Endothelial cell (in vitro differentiated cells): ENCODE measurements at regions not wholly inside any gene's neighbourhood (a gene's known extent, or its start where the extent isn't known, plus 50 kb on each side); places are given as distances from the start of the nearest gene placed in this dataset.

ENCODE experiments used
- DNase-seq: peaks from one replicate; pipeline ENCODE4 v3.0.0; 2021; ENCODE audit warnings: low spot score
- H3K27ac Mint-ChIP-seq: one replicate; pipeline ENCODE4 v1.8.0; 2021; ENCODE audit warnings: mixed read lengths, inconsistent platforms; ENCODE audit not compliant: unreplicated experiment
- H3K27me3 Mint-ChIP-seq: one replicate; pipeline ENCODE4 v1.8.0; 2021; ENCODE audit warnings: mild to moderate bottlenecking, moderate library complexity, mixed read lengths, inconsistent platforms; ENCODE audit not compliant: unreplicated experiment
- H3K36me3 Mint-ChIP-seq: one replicate; pipeline ENCODE4 v1.8.0; 2021; ENCODE audit warnings: mild to moderate bottlenecking, low read depth, mixed read lengths, inconsistent platforms; ENCODE audit not compliant: unreplicated experiment
- H3K4me1 Mint-ChIP-seq: one replicate; pipeline ENCODE4 v1.8.0; 2021; ENCODE audit warnings: mild to moderate bottlenecking, mixed read lengths, inconsistent platforms; ENCODE audit not compliant: unreplicated experiment
- H3K4me3 Mint-ChIP-seq: one replicate; pipeline ENCODE4 v1.8.0; 2021; ENCODE audit warnings: mild to moderate bottlenecking, mixed read lengths, inconsistent platforms; ENCODE audit not compliant: unreplicated experiment
- H3K9me3 Mint-ChIP-seq: one replicate; pipeline ENCODE4 v1.8.0; 2021; ENCODE audit warnings: mixed read lengths, inconsistent platforms; ENCODE audit not compliant: unreplicated experiment
- TF ChIP-seq, protein P1 (sequence below): fragments of 200-600 bp; sonication (generic); IDR thresholded peaks from one replicate; pipeline ENCODE4 v1.5.0; 2021; ENCODE audit warnings: antibody characterized with exemption; ENCODE audit not compliant: unreplicated experiment

DNA sequence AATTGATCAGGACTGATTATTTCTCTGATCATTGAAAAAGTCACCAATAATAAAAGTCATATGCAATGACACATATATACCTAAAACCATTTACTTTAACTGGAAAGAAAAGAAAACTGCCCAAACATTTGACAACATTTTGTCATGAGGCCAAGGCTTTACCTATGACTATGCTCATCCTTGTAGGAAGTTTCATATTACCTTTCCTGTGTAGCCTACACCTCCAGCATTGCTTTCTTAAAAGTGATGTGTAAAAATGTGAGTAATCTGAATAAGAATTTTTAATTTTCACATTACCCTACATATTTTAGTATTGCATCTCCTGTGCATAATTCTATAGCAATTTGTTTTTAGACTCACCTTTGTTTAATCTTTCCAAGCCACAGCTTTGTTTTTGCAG lies 419.8 kb upstream of the FIGN start:
- TF ChIP-seq, protein P1, sequence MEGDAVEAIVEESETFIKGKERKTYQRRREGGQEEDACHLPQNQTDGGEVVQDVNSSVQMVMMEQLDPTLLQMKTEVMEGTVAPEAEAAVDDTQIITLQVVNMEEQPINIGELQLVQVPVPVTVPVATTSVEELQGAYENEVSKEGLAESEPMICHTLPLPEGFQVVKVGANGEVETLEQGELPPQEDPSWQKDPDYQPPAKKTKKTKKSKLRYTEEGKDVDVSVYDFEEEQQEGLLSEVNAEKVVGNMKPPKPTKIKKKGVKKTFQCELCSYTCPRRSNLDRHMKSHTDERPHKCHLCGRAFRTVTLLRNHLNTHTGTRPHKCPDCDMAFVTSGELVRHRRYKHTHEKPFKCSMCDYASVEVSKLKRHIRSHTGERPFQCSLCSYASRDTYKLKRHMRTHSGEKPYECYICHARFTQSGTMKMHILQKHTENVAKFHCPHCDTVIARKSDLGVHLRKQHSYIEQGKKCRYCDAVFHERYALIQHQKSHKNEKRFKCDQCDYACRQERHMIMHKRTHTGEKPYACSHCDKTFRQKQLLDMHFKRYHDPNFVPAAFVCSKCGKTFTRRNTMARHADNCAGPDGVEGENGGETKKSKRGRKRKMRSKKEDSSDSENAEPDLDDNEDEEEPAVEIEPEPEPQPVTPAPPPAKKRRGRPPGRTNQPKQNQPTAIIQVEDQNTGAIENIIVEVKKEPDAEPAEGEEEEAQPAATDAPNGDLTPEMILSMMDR = no peak
- no peaks in the 10 kb centered on the region for H3K27me3 Mint-ChIP-seq
- H3K4me3 Mint-ChIP-seq = no peak overlapping the region
- no peaks in the 10 kb centered on the region for H3K36me3 Mint-ChIP-seq
- no peak for DNase-seq
- no peaks in the 10 kb centered on the region for H3K4me1 Mint-ChIP-seq
- no peaks in the 10 kb centered on the region for H3K9me3 Mint-ChIP-seq
- no peak overlapping the region for H3K27ac Mint-ChIP-seq

DNA sequence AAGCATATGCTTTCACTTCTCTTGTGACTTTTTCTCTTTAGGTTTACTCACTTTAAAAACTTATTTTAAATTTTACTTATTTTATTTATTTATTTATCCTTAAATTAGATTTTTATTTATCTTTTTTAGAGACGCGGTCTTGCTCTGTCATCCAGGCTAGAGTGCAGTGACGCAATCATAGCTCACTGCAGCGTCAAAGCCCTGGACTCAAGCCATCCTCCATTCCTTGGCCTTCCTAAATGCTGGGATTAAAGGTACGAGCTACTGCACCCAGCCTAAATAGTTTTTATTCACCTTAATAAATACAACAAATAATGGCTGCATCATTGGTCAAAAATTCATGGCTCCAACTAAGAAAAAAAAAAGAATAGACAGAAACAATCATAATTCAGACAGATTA lies 415.7 kb upstream of the FIGN start:
- Mint-ChIP-seq H3K27ac (no peak overlapping the region), H3K4me1 (no peaks in the 10 kb centered on the region), H3K27me3 (no peaks in the 10 kb centered on the region), H3K4me3 (no peak overlapping the region), H3K9me3 (no peaks in the 10 kb centered on the region), H3K36me3 (no peaks in the 10 kb centered on the region)
- no peak for DNase-seq
- TF ChIP-seq, protein P1 = no peak

DNA sequence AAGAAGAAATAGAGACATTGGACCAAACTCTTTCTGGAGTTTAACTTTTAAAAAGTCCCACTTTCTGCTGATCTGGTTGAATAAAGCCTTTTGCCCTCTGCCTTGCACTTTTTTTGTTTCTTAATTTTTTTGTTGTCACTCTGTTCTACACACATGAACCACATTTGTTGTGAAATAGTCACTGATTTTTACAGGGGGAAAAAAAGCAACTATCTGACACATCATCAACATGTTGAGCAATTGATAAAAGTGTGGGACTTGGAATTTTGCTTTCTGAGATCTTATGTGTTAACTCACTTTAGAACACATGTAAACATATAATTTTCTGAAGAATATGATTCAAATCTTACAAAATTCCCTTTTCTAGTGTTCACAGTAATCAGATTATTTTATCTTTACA lies 414.8 kb upstream of the FIGN start:
- Mint-ChIP-seq H3K36me3 (no peaks in the 10 kb centered on the region), H3K27ac (no peak overlapping the region), H3K27me3 (no peaks in the 10 kb centered on the region), H3K9me3 (no peaks in the 10 kb centered on the region), H3K4me3 (no peak overlapping the region), H3K4me1 (no peaks in the 10 kb centered on the region)
- no peak for DNase-seq
- TF ChIP-seq, protein P1 = no peak

DNA sequence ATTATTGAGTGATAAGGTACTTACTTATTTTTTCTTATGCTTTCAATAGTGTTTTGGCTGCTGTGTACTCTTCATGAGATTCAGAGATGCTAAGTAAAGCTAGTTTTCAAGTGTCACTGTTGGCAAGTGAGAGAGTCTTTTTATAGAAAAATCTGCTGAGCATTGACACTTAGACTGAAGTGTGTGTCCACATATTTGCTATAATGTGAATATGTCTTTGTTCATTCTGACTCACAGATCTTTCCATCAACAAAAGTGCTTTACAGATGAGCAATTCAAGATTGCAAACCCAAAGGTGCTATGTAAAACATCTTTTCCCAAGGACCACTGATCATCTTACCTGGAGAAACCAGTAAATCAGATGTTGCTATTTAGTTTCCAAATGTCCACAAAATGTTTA lies 410.6 kb upstream of the FIGN start:
- Mint-ChIP-seq H3K27ac (no peak overlapping the region), H3K4me3 (no peak overlapping the region), H3K4me1 (no peaks in the 10 kb centered on the region), H3K36me3 (no peaks in the 10 kb centered on the region), H3K9me3 (no peaks in the 10 kb centered on the region), H3K27me3 (no peaks in the 10 kb centered on the region)
- TF ChIP-seq, protein P1 = no peak
- no peak for DNase-seq

DNA sequence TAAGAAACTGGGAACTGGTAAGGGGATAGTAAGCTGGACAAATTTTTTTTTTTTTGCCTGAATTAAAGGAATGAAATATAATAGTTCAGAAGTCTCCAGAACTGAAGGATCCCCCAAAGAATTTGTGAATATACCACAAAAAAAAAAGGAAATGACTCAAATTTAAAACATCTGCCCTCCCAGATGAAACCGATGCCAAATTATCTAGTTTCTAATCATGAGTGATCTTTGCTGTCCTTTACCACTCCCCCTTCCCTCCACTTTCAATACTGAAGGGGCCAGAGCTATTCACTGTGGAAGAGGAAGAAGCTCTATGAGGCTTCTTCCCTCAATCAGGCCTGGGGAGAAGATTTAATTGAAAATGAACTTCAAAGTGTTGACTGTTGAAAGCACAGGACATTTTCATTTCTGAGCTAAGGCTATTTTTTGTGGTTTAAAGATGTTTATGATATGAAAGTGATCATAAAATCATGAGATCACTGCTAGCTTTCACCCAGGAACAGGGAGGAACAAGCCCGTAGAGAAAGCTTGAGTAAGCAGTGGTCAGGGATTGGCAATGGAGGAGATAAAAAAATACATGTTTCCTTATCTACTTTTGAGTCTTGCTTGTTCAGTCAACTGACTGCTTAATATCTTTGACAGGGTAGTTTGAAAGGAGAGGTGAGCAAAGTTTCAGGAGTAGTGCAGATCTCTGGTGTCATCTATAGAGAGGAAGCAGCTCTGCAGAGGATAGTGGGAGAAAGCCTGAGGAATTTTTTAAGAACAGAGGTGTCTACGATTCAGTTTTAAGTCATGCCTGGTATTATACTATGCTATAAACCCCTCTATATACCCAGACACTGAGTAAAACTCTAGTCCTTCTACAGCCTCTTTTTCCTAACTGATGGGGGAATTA lies 409.5 kb upstream of the FIGN start:
- no peaks in the 10 kb centered on the region for H3K9me3 Mint-ChIP-seq

More for the DNA sequence above, 409.5 kb upstream of the FIGN start:
- TF ChIP-seq, protein P1 = no peak
- no peaks in the 10 kb centered on the region for H3K27me3 Mint-ChIP-seq
- no peaks in the 10 kb centered on the region for H3K36me3 Mint-ChIP-seq
- no peak overlapping the region for H3K4me3 Mint-ChIP-seq
- no peak for DNase-seq
- no peak overlapping the region for H3K27ac Mint-ChIP-seq
- no peaks in the 10 kb centered on the region for H3K4me1 Mint-ChIP-seq
